A549 (cell line): ENCODE measurements at regions not wholly inside any gene's neighbourhood (a gene's known extent, or its start where the extent isn't known, plus 50 kb on each side); places are given as distances from the start of the nearest gene placed in this dataset.
"Not testable (repeated sequence)": the region's sequence is repeated elsewhere in the genome, so short reads cannot be mapped to it uniquely, and the experiment has no call there.

Experiments used
- CTCF ChIP-seq: fragments of >200 bp; sonication (Bioruptor Twin); formaldehyde crosslinking; IDR thresholded peaks from 3 replicates; pipeline ENCODE4 v1.5.1; 2016
- E2F6 ChIP-seq: IDR thresholded peaks from 2 replicates; pipeline ENCODE4 v1.6.1; 2012; ENCODE audit warnings: low read depth, borderline replicate concordance
- MYC ChIP-seq: IDR thresholded peaks from 2 replicates; pipeline ENCODE4 v1.6.1; 2012; ENCODE audit warnings: mild to moderate bottlenecking, inconsistent platforms, low read length, improper control_type of control experiment, borderline replicate concordance
- NFE2L2 ChIP-seq: fragments of 150-350 bp; conservative IDR thresholded peaks from 2 replicates; pipeline ENCODE4 v1.6.1; 2014; ENCODE audit warnings: low read length
- POLR2A ChIP-seq: IDR thresholded peaks from 2 replicates; pipeline ENCODE4 v1.6.1; 2012; ENCODE audit warnings: mild to moderate bottlenecking, low read length
- ZFP36 ChIP-seq: fragments of 450-650 bp; IDR thresholded peaks from 2 replicates; pipeline ENCODE4 v1.6.1; 2014; ENCODE audit warnings: borderline replicate concordance; ENCODE audit not compliant: partially characterized antibody

- not testable (repeated sequence) for TF ChIP-seq MYC, CTCF, ZFP36, NFE2L2, POLR2A, E2F6
Measured at GRCh38 chr20:56744325-56744821, 115.3 kb downstream of the TFAP2C start.
